Fibroblast of lung (primary cell): ENCODE measurements at regions not wholly inside any gene's neighbourhood (a gene's known extent, or its start where the extent isn't known, plus 50 kb on each side); places are given as distances from the start of the nearest gene placed in this dataset.

ENCODE experiments used
- DNase-seq, 2 donors: peaks; one replicate each; pipeline versions ENCODE4 v3.0.0 to v3.0.0-alpha.2; 2010; ENCODE audit warnings: low read depth in 2 of 2
- H2AFZ ChIP-seq: 2 replicates; pipeline ENCODE4 v1.5.1; 2012; ENCODE audit warnings: low read length, control low read depth, inconsistent platforms
- H3K27ac ChIP-seq: 2 replicates; pipeline ENCODE4 v1.5.1; 2011; ENCODE audit warnings: low read length, control low read depth; ENCODE audit not compliant: insufficient read depth
- H3K27me3 ChIP-seq: 2 replicates; pipeline ENCODE4 v1.5.1; 2011; ENCODE audit warnings: mild to moderate bottlenecking, low read length; ENCODE audit not compliant: control insufficient read depth, insufficient read depth
- H3K36me3 ChIP-seq: 2 replicates; pipeline ENCODE4 v1.5.1; 2011; ENCODE audit warnings: low read length; ENCODE audit not compliant: control insufficient read depth, insufficient read depth
- H3K4me1 ChIP-seq: 2 replicates; pipeline ENCODE4 v1.5.1; 2011; ENCODE audit warnings: low read length; ENCODE audit not compliant: control insufficient read depth, insufficient read depth; ENCODE audit errors: extremely low read depth
- H3K4me2 ChIP-seq: 2 replicates; pipeline ENCODE4 v1.5.1; 2011; ENCODE audit warnings: low read length, control low read depth; ENCODE audit not compliant: insufficient read depth; ENCODE audit errors: extremely low read depth
- H3K4me3 ChIP-seq, 4 experiments: fragments of 200-600 bp in 1 of 4; sonication (generic) in 1 of 4; replicated peaks in 1 of 4; 2 replicates each; pipeline ENCODE4 v1.5.1; 2011 to 2016; ENCODE audit warnings: low read length in 4 of 4, low read depth in 3 of 4, mild to moderate bottlenecking in 3 of 4, control low read depth in 2 of 4, inconsistent platforms in 1 of 4, mixed read lengths in 1 of 4; ENCODE audit not compliant: insufficient read depth in 1 of 4; ENCODE audit errors: control extremely low read depth in 1 of 4
- H3K79me2 ChIP-seq: 2 replicates; pipeline ENCODE4 v1.5.1; 2012; ENCODE audit warnings: mild to moderate bottlenecking, low read length, inconsistent platforms; ENCODE audit not compliant: control insufficient read depth, insufficient read depth
- H3K9ac ChIP-seq: 2 replicates; pipeline ENCODE4 v1.5.1; 2011; ENCODE audit warnings: mild to moderate bottlenecking, low read length, control low read depth; ENCODE audit not compliant: insufficient read depth
- H3K9me3 ChIP-seq: 2 replicates; pipeline ENCODE4 v1.5.1; 2012; ENCODE audit warnings: low read depth, low read length; ENCODE audit not compliant: control insufficient read depth, insufficient read depth
- H4K20me1 ChIP-seq: 2 replicates; pipeline ENCODE4 v1.5.1; 2011; ENCODE audit warnings: low read length; ENCODE audit not compliant: control insufficient read depth, insufficient read depth; ENCODE audit errors: extremely low read depth
- EZH2 ChIP-seq: IDR thresholded peaks from 2 replicates; pipeline ENCODE4 v1.5.1; 2012; ENCODE audit warnings: low read length, control low read depth, mild to moderate bottlenecking; ENCODE audit errors: missing control alignments
- TF ChIP-seq, protein P1 (sequence below), 2 donors: IDR thresholded peaks in 1 of 2; conservative IDR thresholded peaks in 1 of 2; 1 replicate in 1 of 2; 2 replicates in 1 of 2; pipeline ENCODE4 v1.5.1; 2011 to 2012; ENCODE audit warnings: low read length in 2 of 2, control low read depth in 1 of 2, inconsistent platforms in 1 of 2, low read depth in 1 of 2, mild to moderate bottlenecking in 1 of 2

GRCh38 chr12:113762155-113762881 lies 203.8 kb downstream of the RBM19 start:
- no peaks in the 10 kb centered on the region for H3K79me2 ChIP-seq
- no peaks in the 10 kb centered on the region for H3K36me3 ChIP-seq
- H3K4me3 ChIP-seq, result no peak overlapping the region
- no peaks in the 10 kb centered on the region for H3K9me3 ChIP-seq
- no peak overlapping the region for H3K27ac ChIP-seq
- H3K27me3 ChIP-seq, result peaks cover 3% of the 10 kb centered on the region
- TF ChIP-seq, protein P1, sequence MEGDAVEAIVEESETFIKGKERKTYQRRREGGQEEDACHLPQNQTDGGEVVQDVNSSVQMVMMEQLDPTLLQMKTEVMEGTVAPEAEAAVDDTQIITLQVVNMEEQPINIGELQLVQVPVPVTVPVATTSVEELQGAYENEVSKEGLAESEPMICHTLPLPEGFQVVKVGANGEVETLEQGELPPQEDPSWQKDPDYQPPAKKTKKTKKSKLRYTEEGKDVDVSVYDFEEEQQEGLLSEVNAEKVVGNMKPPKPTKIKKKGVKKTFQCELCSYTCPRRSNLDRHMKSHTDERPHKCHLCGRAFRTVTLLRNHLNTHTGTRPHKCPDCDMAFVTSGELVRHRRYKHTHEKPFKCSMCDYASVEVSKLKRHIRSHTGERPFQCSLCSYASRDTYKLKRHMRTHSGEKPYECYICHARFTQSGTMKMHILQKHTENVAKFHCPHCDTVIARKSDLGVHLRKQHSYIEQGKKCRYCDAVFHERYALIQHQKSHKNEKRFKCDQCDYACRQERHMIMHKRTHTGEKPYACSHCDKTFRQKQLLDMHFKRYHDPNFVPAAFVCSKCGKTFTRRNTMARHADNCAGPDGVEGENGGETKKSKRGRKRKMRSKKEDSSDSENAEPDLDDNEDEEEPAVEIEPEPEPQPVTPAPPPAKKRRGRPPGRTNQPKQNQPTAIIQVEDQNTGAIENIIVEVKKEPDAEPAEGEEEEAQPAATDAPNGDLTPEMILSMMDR (conservative IDR thresholded peaks at IDR 0.05 in 1 of 2, IDR thresholded peaks at IDR 0.05 in 1 of 2; ENCODE audit: low read depth in 1 of 2, low read length in 2 of 2), result no peak
- TF ChIP-seq EZH2, result no peak
- no peak for DNase-seq
- H3K4me2 ChIP-seq, result no peak overlapping the region
- no peak overlapping the region for H2AFZ ChIP-seq
- no peaks in the 10 kb centered on the region for H3K4me1 ChIP-seq
- no peak overlapping the region for H3K9ac ChIP-seq
- H4K20me1 ChIP-seq, result no peaks in the 10 kb centered on the region

GRCh38 chr12:113759135-113759534 lies 207.0 kb downstream of the RBM19 start:
- Histone ChIP-seq H3K4me3 (no peak overlapping the region), H2AFZ (no peak overlapping the region), H3K79me2 (no peaks in the 10 kb centered on the region), H3K27me3 (peaks cover 3% of the 10 kb centered on the region), H3K4me1 (no peaks in the 10 kb centered on the region), H3K36me3 (no peaks in the 10 kb centered on the region), H3K9ac (no peak overlapping the region), H3K27ac (no peak overlapping the region), H4K20me1 (no peaks in the 10 kb centered on the region), H3K9me3 (no peaks in the 10 kb centered on the region), H3K4me2 (no peak overlapping the region)
- TF ChIP-seq EZH2, result no peak
- TF ChIP-seq, protein P1 (conservative IDR thresholded peaks at IDR 0.05 in 1 of 2, IDR thresholded peaks at IDR 0.05 in 1 of 2; ENCODE audit: low read depth in 1 of 2, low read length in 2 of 2), result no peak
- no peak for DNase-seq

GRCh38 chr12:113758165-113758924 lies 207.8 kb downstream of the RBM19 start:
- Histone ChIP-seq H3K9ac (no peak overlapping the region), H3K4me2 (no peak overlapping the region), H4K20me1 (no peaks in the 10 kb centered on the region), H3K4me1 (no peaks in the 10 kb centered on the region), H3K79me2 (no peaks in the 10 kb centered on the region), H3K36me3 (no peaks in the 10 kb centered on the region), H3K27ac (no peak overlapping the region), H2AFZ (no peak overlapping the region), H3K9me3 (no peaks in the 10 kb centered on the region), H3K4me3 (no peak overlapping the region), H3K27me3 (peaks cover 3% of the 10 kb centered on the region)
- no peak for TF ChIP-seq EZH2
- TF ChIP-seq, protein P1 (conservative IDR thresholded peaks at IDR 0.05 in 1 of 2, IDR thresholded peaks at IDR 0.05 in 1 of 2; ENCODE audit: low read depth in 1 of 2, low read length in 2 of 2), result no peak
- DNase-seq, result no peak
